ENCODE measurements at regions not wholly inside any gene's neighbourhood (a gene's known extent, or its start where the extent isn't known, plus 50 kb on each side); places are given as distances from the start of the nearest gene placed in this dataset.

GRCh38 chr5:143916451-143916850, 104.5 kb downstream of the HMHB1 start:
- Histone ChIP-seq H3K4me1 (ENCODE audit: control insufficient read depth in 1 of 2, insufficient read depth in 2 of 2, low read depth in 1 of 2, low read length in 1 of 2) (peaks cover 0 to 10% of the 10 kb centered on the region in 2 experiments; a peak in 1 of 4 replicates), H4K20me1 (ENCODE audit: insufficient read depth) (no peaks in the 10 kb centered on the region), H3K27me3 (ENCODE audit: insufficient read depth) (no peaks in the 10 kb centered on the region), H3K9me2 (no peaks in the 10 kb centered on the region), H3K79me2 (ENCODE audit: insufficient read depth) (no peaks in the 10 kb centered on the region), H3K9ac (no peak overlapping the region), H2AFZ (ENCODE audit: low read depth) (0 out of 2 replicates have a peak overlapping the region, but pooled peaks have one; percentile 50), H3K4me2 (no peak overlapping the region), H3K27ac (ENCODE audit: low read depth in 2 of 2, low read length in 1 of 2) (peak overlapping the region in 1 of 2 experiments; percentile 13; a peak in 1 of 4 replicates), H3K9me3 (no peaks in the 10 kb centered on the region), H3K4me3 (ENCODE audit: low read depth in 2 of 2, low read length in 1 of 2) (no peak overlapping the region), H3F3A (replicated peaks; ENCODE audit: insufficient read depth) (peaks cover 19% of the 10 kb centered on the region), H3K36me3 (replicated peaks in 1 of 2; ENCODE audit: control insufficient read depth in 1 of 2, insufficient read depth in 2 of 2, low read length in 1 of 2) (no peaks in the 10 kb centered on the region)
- 24% methylated on average over 2 of the region's 2 CpGs for WGBS (ENCODE audit: low lambda C conversion rate)
- ChIA-PET CTCF (interaction anchor here (0.6 to 1.8 kb wide), 3 partner anchors 11 to 823 kb away, joined by 3 to 4 read pairs (median 4); no protein-coding TSS in a partner anchor), POLR2A (interaction anchor here (0.6 kb wide), 1 partner anchor 21 kb away, joined by 3 read pairs; no protein-coding TSS in a partner anchor)
- TF ChIP-seq MXI1 (IDR thresholded peaks at IDR 0.05; ENCODE audit: low read depth, low read length) (no peak), TCF12 (IDR thresholded peaks at IDR 0.05) (peak; percentile 30; the same call in 1 of the 2 replicates)
- DNase-seq = no peak

DNA sequence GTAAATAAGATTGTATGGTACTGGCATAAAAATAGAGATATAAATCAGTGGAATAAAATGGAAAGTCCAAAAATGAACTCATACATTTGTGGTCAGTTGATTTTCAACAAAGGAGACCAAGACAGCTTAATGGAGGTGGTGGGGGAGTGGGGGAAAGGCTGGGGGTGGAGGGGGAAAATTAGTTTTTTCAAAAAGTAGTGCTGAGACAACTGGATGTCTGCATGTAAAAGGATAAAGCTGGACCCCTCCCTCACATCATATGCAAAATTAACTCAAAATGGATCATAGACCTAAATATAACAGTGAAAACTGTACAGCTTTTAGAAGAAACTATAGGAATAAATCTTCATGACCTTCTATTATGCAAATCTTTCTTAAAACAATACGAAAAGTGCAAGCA, 107.0 kb downstream of the HMHB1 start:
- ChIA-PET CTCF (interaction anchor here (0.7 kb wide), 1 partner anchor 1754 kb away, joined by 3 read pairs; no protein-coding TSS in a partner anchor), POLR2A (no interaction called here)
- Histone ChIP-seq H3K27me3 (ENCODE audit: insufficient read depth) (no peaks in the 10 kb centered on the region), H3K4me2 (no peak overlapping the region), H3K4me1 (ENCODE audit: control insufficient read depth in 1 of 2, insufficient read depth in 2 of 2, low read depth in 1 of 2, low read length in 1 of 2) (peaks cover 0 to 34% of the 10 kb centered on the region in 2 experiments; a peak in 3 of 4 replicates), H3K9me2 (no peaks in the 10 kb centered on the region), H3K4me3 (ENCODE audit: low read depth in 2 of 2, low read length in 1 of 2) (no peak overlapping the region), H3K79me2 (ENCODE audit: insufficient read depth) (no peaks in the 10 kb centered on the region), H4K20me1 (ENCODE audit: insufficient read depth) (no peaks in the 10 kb centered on the region), H3K9ac (no peak overlapping the region), H3F3A (replicated peaks; ENCODE audit: insufficient read depth) (peaks cover 33% of the 10 kb centered on the region), H3K9me3 (no peaks in the 10 kb centered on the region), H3K36me3 (replicated peaks in 1 of 2; ENCODE audit: control insufficient read depth in 1 of 2, insufficient read depth in 2 of 2, low read length in 1 of 2) (no peaks in the 10 kb centered on the region), H3K27ac (ENCODE audit: low read depth in 2 of 2, low read length in 1 of 2) (no peak overlapping the region), H2AFZ (ENCODE audit: low read depth) (no peak overlapping the region)
- 91% methylated on average over 1 of the region's 1 CpG for WGBS (ENCODE audit: low lambda C conversion rate)
- no peak for DNase-seq
- TF ChIP-seq NRF1 (IDR thresholded peaks at IDR 0.05; ENCODE audit: low read depth, low read length) = no peak
- no peak for TF ChIP-seq FOXJ3 (CRISPR knock-in tag; IDR thresholded peaks at IDR 0.05)
- TF ChIP-seq CHD2 (IDR thresholded peaks at IDR 0.05; ENCODE audit: low read length, partially characterized antibody) = no peak
- TF ChIP-seq GABPA (IDR thresholded peaks at IDR 0.05; ENCODE audit: low read depth) = no peak

DNA sequence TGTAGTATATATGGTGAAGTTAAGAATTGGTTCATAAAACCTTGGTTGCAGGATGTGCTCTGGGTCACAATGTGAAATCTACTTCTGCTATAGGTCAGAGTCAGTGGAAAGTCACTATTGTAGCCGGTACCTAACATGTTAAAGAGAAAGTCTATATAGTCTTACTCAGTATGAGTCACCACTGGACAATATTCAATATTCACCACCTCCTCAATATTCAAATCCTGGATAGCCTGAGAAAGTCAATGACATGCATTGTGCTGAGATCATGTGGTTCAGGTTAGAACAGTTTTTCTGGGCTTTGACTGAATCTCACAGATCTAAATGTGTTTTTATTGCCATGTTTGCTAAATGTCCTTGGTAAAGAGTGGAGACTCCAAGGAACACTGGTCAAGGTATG, 108.8 kb downstream of the HMHB1 start:
- 40% methylated on average over 1 of the region's 1 CpG for WGBS (ENCODE audit: low lambda C conversion rate)
- Histone ChIP-seq H3K4me1 (ENCODE audit: control insufficient read depth in 1 of 2, insufficient read depth in 2 of 2, low read depth in 1 of 2, low read length in 1 of 2) (peaks cover 0 to 32% of the 10 kb centered on the region in 2 experiments; a peak in 3 of 4 replicates), H3K4me2 (0 out of 2 replicates have a peak overlapping the region, but pooled peaks have one; percentile 11), H2AFZ (ENCODE audit: low read depth) (no peak overlapping the region), H3K4me3 (ENCODE audit: low read depth in 2 of 2, low read length in 1 of 2) (no peak overlapping the region), H3K36me3 (replicated peaks in 1 of 2; ENCODE audit: control insufficient read depth in 1 of 2, insufficient read depth in 2 of 2, low read length in 1 of 2) (no peaks in the 10 kb centered on the region), H3F3A (replicated peaks; ENCODE audit: insufficient read depth) (peaks cover 30% of the 10 kb centered on the region), H3K27ac (ENCODE audit: low read depth in 2 of 2, low read length in 1 of 2) (peak overlapping the region in 1 of 2 experiments; percentile 88; a peak in 3 of 4 replicates), H4K20me1 (ENCODE audit: insufficient read depth) (no peaks in the 10 kb centered on the region), H3K9ac (no peak overlapping the region), H3K79me2 (ENCODE audit: insufficient read depth) (no peaks in the 10 kb centered on the region), H3K9me2 (no peaks in the 10 kb centered on the region), H3K27me3 (ENCODE audit: insufficient read depth) (no peaks in the 10 kb centered on the region), H3K9me3 (no peaks in the 10 kb centered on the region)
- POLR2A ChIA-PET = no interaction called here
- CTCF ChIA-PET = no interaction called here
- TF ChIP-seq TCF12 (IDR thresholded peaks at IDR 0.05) = no peak; the same call in 1 of the 2 replicates
- TF ChIP-seq JUND (IDR thresholded peaks at IDR 0.05) = 0 out of 2 replicates have a peak, but pooled peaks have one; percentile 40
- TF ChIP-seq USF2 (IDR thresholded peaks at IDR 0.05; ENCODE audit: borderline replicate concordance, low read depth, low read length) = no peak
- TF ChIP-seq MXI1 (IDR thresholded peaks at IDR 0.05; ENCODE audit: low read depth, low read length) = no peak
- peak; percentile 48; the same call in 1 of the 2 replicates for TF ChIP-seq FOSL2 (IDR thresholded peaks at IDR 0.05; ENCODE audit: borderline replicate concordance, low read depth)
- TF ChIP-seq, protein P1, sequence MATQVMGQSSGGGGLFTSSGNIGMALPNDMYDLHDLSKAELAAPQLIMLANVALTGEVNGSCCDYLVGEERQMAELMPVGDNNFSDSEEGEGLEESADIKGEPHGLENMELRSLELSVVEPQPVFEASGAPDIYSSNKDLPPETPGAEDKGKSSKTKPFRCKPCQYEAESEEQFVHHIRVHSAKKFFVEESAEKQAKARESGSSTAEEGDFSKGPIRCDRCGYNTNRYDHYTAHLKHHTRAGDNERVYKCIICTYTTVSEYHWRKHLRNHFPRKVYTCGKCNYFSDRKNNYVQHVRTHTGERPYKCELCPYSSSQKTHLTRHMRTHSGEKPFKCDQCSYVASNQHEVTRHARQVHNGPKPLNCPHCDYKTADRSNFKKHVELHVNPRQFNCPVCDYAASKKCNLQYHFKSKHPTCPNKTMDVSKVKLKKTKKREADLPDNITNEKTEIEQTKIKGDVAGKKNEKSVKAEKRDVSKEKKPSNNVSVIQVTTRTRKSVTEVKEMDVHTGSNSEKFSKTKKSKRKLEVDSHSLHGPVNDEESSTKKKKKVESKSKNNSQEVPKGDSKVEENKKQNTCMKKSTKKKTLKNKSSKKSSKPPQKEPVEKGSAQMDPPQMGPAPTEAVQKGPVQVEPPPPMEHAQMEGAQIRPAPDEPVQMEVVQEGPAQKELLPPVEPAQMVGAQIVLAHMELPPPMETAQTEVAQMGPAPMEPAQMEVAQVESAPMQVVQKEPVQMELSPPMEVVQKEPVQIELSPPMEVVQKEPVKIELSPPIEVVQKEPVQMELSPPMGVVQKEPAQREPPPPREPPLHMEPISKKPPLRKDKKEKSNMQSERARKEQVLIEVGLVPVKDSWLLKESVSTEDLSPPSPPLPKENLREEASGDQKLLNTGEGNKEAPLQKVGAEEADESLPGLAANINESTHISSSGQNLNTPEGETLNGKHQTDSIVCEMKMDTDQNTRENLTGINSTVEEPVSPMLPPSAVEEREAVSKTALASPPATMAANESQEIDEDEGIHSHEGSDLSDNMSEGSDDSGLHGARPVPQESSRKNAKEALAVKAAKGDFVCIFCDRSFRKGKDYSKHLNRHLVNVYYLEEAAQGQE (IDR thresholded peaks at IDR 0.05; ENCODE audit: low read depth, low read length) = no peak
- TF ChIP-seq ELF1 (IDR thresholded peaks at IDR 0.05) = no peak
- no peak for TF ChIP-seq CHD2 (IDR thresholded peaks at IDR 0.05; ENCODE audit: low read length, partially characterized antibody)
- no peak for TF ChIP-seq GABPA (IDR thresholded peaks at IDR 0.05; ENCODE audit: low read depth)
- no peak for TF ChIP-seq NFIC (IDR thresholded peaks at IDR 0.05; ENCODE audit: borderline replicate concordance)
- no peak for DNase-seq
